HG02884 (cell line): ENCODE measurements at regions not wholly inside any gene's neighbourhood (a gene's known extent, or its start where the extent isn't known, plus 50 kb on each side); places are given as distances from the start of the nearest gene placed in this dataset.

Source experiments
- ATAC-seq: cut with Tn5 transposase; IDR thresholded peaks from one replicate; pipeline ENCODE4 v1.9.1; 2021; ENCODE audit warnings: mild to moderate bottlenecking, moderate library complexity; ENCODE audit not compliant: unreplicated experiment

DNA sequence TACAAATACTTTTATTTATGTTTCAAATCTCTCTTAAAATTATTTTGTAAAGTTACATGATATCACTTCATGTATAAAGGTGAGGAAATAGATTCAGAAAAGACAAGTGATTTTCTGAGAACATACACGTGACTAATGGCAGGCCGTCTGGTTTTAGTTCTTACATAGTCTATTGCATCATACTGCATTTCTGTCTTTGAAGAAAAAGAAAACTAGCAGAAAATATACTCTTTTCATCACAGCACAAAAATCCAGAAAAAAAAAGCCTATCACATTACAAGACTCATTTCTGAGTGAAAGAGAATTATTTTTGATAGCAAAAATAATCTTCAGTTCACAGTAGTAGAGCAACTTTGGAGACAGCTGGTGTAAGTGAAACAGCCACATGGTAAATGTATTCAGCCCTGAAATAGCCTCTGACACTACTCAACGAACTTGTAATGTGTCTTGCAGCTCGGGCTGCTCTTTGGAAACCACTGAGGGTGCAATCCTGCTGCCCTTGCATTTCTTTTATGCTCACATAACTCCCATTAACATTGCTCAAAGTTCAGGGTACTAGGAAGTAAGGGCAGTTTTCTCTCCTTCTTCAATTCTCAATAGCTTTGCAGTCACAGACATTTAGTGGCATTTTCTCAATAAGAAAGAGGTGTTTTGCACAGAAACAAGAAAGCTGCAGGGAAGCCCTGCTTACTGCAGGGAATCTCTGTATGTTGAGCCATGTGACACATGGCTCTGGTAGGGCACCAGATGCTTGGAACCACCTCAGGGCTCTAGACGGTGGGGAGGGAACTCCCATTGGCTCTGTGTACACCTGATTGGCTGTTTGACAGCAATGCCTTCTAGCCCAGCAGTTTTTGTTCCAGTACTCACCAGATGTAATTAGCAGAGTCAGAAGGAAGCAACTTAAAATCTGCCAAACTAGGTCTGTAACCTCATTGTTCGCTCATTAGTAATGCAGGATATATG, 845.3 kb upstream of the PTPRD start:
- no peak for ATAC-seq

DNA sequence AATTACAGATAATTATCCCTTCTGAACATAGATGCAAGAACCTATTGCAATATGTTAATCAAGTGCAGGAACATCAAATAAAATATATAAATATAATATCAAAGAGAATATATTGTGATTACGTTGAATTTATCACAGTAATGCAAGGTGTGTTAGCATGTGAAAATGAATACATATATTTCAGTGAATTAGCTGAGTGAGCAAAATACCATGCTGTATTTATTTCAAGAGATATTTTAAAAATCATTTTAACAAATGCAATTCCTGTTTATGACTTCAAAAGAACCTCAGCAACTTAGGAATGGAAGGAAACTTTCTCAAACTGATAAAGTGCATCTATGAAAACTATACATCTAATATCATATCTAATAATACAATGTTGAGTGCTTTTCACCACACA, 856.9 kb upstream of the PTPRD start:
- no peak for ATAC-seq

DNA sequence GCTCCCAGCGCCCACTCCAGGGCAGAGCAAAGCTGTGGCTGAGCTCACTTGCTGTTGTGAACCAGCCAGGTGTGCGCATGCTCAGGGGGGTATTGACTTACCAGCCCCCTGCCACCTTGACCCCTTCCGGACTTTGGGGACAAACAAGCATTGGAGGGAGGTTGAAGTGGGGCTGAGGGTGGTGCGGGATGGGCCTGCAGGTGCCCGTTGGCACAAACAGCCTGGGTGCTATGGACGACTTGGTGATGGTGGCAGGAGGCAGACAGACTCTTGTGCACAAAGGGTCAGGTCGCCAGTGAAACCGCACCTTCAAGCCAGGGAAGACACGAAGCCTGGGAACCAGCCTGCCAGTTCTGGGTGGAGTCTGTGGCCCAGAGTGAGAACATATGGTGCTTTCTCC, 858.5 kb upstream of the PTPRD start:
- no peak for ATAC-seq

DNA sequence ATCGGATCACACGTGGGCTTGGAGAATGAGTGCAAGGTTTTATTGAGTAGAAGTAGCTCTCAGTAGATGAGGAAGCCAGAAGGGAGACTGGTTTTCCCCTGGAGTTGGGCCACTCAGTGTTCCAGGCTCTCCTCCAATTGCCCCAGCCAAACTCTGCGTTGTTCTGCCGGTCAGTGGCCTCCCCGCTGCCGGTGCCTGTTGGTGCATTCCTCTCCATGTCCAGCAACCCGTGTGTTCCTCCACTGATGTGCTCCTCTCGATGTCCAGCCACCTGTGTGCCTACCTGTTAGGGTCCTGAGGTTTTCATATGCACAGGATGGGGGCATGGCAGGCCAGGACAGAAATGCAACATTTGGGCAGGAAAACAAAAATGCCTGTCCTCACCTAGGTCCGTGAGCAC, 888.0 kb upstream of the PTPRD start:
- no peak for ATAC-seq

DNA sequence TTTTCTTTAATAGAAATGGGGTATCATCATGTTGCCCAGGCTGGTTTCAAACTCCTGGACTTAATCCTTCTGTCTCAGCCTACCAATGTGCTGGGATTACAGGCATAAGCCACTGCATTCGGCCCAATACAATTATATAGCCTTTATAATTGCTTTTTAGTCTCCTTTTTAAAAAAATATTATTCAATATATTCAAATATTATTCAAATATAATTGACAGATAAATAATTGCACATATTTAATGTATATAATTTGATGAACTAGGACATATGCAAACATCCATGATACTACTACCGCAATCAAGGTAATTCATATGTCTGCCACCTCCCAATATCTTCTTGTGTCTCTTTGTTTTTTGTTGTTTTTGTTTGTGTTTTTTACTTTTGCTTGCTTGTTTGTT, 894.2 kb upstream of the PTPRD start:
- no peak for ATAC-seq

DNA sequence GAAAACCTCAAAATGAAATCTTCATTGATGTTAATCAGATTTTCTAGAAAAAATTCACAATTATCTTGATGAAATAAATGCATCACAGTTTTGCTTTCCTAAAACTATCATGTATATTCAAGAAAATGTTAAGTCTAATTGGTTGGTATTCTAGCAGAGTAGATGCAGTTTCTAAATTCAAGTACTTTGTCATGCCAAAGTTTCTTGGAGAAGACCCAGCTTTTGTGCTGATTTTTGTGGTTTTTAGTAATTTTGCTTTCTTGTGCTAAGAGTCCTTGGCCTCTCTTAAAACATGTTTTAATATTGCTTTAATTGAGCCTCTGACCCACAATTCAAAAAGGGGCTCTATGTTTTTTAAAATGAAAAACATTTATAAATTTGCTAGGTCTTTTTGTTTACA, 924.8 kb upstream of the PTPRD start:
- ATAC-seq, result no peak

DNA sequence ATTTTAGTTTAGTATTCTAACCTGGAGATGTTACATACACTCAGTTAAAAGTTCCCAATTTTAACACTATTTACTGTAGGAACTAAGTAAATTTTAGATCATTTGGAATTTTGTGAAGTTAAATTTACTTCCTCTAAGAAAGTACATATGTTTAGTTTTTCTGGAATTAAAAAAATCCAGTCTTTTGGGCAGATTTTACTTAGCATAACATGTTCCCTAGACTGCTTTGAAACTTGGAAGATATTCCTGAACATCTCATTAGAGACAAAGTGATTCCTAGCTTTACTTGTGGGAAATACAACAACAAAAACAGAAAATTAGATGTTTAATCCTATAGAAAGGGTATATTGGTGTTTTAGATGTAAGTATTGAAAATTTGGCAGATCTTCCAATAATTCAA, 930.0 kb upstream of the PTPRD start:
- ATAC-seq, result no peak

DNA sequence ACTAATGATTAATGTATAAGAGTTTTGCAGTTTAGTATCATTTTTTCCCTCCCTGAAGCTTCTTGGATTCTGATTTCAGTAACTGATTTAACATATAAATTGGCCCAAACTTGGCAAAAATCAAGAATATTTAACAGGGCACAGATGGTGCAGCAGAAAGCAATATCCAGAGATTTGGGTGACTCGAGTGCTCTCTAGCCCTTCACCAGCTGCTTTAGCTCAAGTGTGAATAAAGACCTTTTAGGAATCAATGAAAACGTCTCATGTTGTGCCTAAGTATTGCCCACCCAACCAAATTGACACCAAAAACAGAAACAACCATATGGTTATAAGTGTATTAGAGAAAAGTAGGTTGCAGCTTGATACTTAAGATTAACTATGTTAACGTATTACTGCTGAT, 933.4 kb upstream of the PTPRD start:
- no peak for ATAC-seq

DNA sequence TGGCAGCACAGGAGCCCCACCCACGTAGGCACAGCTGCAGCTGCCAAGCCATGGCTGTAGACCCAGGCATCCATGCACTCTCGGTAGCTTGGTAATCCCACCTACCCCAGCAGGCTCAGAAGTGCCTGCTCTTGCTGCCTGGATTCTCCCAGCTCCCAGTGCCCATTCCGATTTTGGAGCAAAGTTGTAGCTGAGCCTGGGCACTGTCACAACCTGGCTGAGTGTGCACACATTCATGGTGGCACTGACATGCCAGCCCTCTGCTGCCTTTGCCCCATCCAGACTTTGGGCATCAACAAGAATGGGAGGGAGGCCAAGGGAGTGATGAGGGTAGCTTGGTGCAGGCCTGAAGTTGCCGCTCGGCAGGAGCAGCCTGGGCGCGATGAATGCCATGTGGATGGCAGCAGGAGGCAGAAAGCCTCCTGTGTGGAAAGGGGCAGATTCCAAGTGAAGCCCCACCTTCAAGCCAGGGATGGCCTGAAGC, 936.6 kb upstream of the PTPRD start:
- ATAC-seq, result no peak

DNA sequence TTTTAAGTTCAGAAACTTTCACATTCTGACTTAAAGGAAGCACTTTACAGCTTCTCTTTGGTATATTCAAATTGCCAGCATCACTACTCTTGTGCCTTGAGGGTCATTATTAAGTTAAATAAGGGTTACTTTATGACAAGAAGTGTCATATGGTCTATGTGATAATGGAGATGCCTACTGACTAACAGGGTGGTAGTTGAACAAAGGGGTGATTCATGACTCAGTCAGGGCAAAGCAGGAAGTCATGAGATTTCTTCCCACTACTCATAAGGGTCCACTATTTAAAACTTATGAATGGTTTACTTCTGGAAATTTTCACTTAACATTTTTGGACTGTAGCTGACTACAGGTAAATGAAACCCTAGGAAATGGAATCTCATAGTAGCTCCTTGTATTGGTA, 938.3 kb upstream of the PTPRD start:
- ATAC-seq, result no peak

DNA sequence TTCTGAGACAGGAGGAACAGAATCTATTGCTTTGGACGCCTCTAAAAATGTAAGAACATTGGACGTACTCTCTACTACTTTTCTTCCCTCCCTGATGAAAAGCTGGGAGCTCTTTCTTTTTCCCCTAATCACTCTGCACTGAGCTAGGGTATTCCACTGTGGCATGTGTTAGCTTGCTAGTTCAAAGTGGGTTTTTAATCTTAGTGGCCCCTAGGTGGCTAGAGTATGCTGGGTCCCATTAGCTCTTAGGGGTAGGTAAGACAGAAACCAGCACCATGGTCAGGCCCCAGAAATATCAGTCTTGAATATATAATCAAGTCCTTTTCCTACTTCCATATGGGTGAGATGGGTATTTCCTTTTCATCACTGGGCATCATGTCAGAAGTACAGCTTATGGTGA, 945.2 kb upstream of the PTPRD start:
- ATAC-seq, result no peak

DNA sequence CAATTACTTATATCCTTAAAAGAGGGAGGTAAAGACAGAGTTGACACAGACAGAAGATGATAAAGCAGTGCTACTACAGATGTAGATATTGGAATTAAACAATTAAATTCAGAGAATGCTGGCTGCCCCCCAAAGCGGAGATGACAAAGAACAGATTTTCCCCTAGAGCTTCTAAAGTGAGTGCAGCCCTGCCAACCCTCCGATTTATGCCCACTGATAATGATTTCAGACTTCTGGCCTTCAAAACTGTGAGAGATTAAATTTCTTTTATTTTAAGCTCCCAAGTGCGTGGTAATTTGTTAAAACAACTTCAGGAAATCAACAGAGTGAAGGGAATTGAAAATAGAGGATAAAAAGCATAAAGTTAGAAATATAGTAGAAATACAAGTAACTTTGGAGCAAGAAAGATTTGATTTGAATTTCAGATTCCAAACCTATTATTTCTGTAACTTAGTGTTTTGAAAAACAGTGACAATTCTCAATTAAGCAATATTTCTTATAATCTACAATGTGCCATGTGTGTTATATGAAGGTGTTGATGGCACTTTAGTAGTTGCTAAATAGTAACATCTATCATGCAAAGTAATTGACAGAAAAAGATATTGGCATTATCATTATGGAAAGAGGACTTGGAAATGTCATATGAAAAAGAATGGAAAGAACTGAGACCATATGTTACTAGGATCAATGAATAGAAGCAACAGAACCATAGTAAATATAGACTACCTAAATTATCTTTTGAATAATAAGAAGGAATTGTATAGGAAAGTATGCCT, 946.4 kb upstream of the PTPRD start:
- ATAC-seq, result no peak

DNA sequence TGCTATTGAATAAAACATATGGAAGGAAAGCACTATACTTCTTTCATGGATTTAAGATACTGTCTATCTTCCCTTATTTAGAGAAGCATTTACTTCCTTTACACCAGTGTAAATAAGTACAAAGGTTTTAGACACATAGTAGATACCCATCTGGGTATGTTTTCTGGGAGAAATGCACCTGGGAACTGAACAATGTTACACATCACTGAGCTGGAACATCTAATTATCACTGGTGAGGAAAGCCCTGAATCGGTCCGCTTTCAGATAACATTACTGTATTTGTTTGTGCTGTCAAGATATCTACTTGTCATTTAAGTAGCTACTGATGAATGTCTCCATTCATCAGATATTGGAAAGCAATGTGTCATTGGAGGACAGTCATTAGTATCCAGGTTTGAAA, 964.7 kb upstream of the PTPRD start:
- no peak for ATAC-seq

DNA sequence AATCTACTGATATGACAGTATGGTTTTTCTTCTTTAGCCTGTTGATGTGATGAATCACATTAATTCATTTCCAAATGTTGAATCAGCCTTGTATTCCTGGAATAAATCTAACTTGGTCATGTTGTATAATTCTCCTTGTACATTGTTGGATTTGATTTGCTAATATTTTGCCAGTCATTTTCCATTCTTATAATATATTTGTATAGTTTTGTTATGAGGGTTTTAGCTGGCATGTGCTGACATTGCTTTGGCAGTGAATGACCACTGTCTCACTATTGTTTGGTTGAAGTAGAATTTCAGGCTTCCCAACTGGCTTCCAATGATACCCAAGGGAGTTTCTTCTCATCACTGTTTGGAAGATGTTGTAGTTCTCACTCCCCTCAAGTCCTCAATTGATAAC, 983.0 kb upstream of the PTPRD start:
- no peak for ATAC-seq

DNA sequence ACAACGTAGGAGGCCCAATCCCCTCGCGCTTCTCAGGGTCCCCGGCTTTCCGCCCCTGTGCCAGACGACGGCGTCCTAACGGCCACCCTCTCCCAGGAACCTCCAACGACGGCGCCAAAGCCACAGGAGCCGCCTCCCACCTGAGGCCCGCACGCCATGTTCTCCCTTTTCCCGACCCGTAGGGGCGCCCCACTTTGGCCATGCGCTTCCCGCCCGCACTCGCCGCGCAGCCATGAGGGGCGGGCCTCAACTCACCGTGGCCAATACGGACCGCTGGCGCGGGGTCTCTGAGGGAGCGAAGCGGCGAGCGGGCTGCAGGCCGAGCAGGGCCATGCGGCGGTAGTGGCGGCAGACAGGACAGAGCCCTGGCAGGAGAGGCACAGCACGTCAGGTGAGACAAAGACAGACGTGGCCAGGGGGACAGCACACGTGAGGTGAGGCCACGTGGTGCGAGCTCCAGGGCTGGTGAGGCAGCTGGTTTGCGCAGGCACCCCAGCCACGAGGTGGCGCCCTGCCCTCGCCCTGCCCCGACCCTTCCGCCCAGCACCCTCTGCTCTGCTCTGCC, 1005.5 kb upstream of the PTPRD start:
- no peak for ATAC-seq

DNA sequence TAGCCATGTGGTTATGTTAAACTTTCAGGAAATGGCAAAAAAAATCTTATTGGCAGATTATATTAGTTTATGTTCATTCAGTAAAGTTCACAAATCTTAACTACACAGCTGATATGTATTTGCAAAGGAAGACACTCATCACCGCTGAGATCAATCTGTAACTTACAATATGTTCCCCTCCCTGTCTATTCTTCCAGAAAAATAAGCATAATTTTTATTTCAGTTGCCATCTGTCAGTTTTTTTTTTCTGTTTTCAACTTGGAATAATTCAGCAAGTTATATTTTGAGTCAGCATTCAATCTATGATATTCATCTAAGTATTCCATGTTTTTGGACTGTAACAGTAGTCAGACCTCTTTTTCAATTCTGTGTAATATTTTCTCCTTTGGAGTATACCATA, 1019.9 kb upstream of the PTPRD start:
- ATAC-seq, result no peak

DNA sequence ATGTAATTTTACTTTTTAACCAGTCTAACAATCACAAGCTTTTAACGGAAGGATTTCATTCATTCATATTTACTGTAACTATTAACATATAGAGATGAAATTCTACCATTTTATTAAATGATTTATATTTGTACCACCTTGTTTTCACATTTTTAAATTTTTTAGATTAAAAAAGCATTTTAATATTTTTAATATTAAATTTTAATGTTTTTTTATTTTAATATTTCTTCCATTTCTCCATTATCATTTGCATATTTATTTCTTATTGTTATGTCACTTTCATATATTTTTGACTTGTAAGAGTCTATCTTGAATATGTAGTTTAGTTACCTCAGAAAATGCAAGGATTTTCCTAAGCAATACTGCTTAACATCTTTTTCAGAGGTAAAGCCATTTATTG, 1034.0 kb upstream of the PTPRD start:
- ATAC-seq, result no peak

DNA sequence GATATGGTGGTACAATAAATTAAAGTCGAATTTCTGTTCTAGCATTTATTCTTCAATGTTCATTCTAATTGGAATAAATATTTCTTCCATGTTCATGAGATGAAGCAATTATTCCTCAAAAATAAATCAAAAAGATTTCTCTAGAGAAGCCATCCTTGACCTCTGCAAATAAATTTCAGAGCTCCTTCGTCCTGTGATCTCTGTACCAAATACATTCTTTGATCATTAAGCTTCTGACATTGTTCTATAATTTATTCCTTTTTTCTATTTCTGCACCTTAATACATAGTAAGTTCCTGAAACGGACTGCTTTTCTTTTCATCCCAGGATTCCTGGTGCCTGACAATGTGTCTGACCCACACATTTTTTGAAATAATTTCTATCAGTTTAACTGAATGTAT, 1039.3 kb upstream of the TYRP1 start:
- ATAC-seq, result no peak

DNA sequence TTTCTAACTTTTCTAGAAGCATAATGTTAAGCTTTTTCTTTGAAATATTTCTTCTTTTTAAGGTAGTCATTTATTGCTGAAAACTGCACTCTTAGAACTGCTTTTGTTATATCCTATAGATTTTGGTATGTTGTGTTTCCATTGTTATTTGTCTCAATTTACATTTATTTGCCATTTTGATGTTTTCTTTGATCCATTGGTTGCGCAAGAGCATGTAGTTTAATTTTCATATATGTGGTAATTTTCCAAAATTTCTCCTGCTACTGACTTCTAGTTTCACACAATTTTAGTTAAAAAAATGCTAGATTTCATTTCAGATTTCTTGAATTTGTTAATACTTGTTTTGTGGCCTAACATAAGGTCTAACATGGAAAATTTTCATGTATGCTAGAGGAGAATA, 1029.3 kb upstream of the TYRP1 start:
- ATAC-seq, result no peak

DNA sequence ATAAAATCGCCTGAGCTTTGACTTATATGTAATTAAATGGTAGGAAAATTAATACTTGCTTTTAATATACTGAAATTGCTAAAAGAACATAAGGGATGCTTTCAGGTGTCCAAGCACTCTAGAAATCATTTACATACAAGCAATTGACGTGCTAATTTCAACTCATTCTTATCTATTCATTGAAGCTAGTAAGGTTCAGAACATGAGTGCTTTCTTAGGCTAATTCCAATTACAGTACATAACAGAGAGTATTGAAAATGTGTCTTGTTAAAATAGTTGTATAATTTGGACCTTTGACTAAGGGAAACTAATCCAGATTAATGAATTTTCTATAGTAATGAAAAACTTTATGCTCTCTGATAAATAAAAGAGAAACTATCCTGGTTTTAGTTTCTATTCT, 1016.4 kb upstream of the TYRP1 start:
- no peak for ATAC-seq

DNA sequence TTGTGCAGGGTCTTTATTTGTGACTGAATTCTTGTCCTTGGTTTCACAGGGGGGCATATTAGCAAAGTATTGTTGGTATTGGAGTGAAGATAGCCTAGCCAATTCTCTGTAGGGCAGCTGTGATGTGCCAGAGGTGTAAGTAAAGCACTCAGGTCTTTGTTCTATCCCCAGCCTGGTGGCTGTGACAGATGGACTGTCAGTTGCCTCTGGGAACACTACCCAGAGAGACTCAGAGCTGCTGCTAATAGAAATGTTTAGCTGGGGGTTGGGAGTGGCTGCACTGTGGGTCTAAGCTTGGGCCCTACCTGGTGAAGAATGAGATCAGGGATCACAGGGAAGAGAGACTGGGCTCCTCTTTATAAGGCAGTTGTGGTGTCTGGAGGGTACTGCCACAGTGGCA, 1006.5 kb upstream of the TYRP1 start:
- ATAC-seq, result no peak

DNA sequence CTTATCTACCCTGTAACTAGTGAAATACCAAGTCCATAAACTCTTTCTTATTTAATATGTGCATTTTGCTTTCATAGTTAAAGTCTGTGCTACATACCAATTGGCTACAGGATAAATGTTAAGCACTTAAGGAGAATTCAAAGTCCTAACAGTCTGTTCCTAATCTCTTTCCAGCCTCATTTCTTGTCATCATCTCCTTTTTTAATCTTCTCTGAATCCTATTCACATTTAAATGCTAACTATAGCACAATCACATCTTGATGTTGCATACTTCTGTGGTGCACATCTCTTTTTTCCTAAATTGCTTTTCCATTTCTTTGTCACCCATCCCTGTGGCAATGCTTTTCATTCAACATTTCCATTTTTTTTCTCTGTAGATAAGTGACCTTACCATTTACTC, 996.1 kb upstream of the TYRP1 start:
- ATAC-seq, result no peak
